ENCODE measurements at regions not wholly inside any gene's neighbourhood (a gene's known extent, or its start where the extent isn't known, plus 50 kb on each side); places are given as distances from the start of the nearest gene placed in this dataset.

GRCh38 chr1:175894581-175894980 is 151.2 kb upstream of the TNR start:
- DNase-seq (ENCODE audit: low spot score) = no peak

GRCh38 chr1:175893192-175893591 is 149.8 kb upstream of the TNR start:
- DNase-seq (ENCODE audit: low spot score) = no peak

GRCh38 chr1:175892686-175893085 is 149.3 kb upstream of the TNR start:
- DNase-seq (ENCODE audit: low spot score) = no peak

- DNase-seq (ENCODE audit: low spot score) = no peak
Measured at GRCh38 chr1:175891783-175892309, 148.5 kb upstream of the TNR start.

DNA sequence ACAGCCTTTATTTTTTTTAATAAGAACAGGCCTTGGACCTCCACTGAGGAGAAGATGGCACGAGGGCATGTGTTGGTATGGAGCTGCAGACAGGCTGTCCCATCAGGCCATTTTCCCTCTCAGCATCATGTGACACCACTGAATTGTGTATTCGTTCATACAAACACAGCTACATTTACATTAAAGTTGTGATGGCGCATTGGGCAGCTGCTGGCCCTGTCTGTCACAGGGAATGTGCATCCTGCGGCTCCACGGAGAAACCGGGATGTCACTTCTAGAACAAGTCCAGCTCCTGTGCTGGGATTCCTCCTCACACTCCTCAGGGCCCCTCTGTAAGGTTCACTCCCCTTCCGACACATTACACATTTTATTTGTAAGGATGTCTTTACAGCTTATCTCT is 147.6 kb upstream of the TNR start:
- DNase-seq (ENCODE audit: low spot score) = no peak

DNA sequence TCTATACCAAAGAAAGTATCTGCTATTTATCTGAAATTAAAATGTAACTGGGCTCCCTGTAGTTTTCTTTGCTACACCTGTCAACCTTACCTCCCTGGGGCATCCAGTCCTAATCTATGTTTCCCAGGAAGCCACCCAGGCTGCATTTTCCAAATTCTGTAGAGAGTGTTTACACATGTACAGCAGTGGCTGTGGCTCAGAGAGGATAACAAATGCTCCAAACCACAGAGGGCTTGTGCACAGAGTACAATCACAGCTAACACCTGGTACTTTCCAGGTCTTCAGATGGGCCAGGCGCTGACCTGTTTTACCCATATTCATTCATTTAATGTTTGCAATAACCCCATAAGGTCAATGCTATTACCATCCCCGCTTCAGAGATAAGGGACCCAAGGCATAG is 146.5 kb upstream of the TNR start:
- no peak for DNase-seq (ENCODE audit: low spot score)

DNA sequence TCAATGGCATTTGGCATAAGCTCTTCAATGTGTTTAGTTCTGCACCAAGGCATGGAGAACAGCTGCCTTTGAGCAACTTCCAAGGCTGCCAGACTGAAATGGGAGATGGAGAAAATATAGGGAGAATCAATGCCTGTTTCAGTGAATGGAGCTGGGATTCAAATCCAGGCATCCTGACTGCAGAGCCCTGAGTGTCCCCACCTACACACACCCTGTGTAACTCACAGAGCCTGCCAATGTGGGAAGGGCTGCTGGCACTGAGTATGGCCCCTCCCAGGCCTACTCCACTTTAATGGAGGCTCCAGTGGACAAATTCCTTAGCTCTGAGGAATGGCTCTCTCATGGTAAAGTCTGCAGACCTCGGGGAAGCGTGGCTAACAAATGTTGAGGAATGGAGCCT is 145.6 kb upstream of the TNR start:
- no peak for DNase-seq (ENCODE audit: low spot score)

DNA sequence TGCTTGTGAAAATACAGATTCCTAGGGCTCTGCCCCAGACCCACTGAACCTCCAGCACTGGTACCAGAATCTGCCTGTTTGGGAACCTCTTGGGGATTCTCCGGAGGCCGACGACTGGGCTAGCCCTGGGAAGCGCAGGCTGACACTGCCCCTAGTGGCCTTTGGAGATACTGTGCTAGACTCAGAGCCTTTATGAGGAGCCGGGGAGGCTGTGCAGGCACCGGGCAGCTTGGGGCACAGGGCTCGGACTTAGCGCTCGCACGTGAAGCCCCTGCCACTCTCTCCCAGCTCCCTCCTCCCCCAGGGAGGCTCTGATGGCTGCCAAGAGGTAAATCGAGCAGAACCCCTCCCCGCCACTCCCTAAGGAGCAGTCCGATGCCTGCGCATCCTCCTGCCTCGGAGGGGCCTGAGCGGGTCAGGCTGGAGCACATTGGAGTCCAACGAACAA is 144.6 kb upstream of the TNR start:
- DNase-seq (ENCODE audit: low spot score) = peak; percentile 56

DNA sequence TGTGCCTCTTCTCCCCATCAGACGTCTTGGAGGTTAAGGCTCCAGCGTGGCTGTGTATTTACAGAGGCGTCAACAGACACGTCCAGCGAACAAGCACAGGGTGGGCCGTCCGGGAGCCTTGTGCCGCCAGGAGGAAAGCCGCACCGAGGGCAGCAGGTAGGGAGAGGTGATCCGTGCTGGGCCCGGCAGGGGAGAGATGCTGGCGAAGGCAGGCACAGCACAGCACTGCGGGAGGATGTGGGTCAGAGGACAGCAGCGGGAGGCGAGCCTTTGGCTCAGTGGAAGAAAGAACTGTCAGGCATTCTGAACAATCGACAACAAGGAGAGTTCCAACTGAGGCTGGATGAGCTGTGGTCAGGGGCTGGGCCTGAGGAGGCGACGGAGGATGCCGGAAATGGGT is 144.1 kb upstream of the TNR start:
- no peak for DNase-seq (ENCODE audit: low spot score)

DNA sequence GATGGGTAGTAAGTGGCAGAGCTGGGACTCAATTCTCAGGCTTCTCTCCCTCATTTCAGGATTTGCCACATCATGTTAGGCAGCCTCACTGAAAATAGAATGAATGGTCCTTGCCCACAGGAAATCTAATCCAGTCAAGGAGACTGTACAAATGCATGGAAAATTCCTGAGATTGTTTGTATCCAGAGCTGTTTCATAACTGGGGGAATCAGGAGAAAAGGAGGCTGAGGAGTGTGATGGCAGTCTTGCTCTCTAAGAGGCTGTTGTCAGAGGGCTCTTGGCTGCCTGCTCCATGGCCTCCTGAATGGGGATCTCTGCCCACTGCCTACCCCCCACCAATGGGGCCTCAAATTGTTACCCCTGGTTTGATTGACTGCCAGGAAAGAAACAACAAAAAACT is 141.9 kb upstream of the TNR start:
- DNase-seq (ENCODE audit: low spot score) = no peak

GRCh38 chr1:175884369-175884768 is 141.0 kb upstream of the TNR start:
- no peak for DNase-seq (ENCODE audit: low spot score)

- no peak for DNase-seq (ENCODE audit: low spot score)
Measured at GRCh38 chr1:175882192-175882591, 138.8 kb upstream of the TNR start.

- DNase-seq (ENCODE audit: low spot score) = no peak
Measured at GRCh38 chr1:175881246-175881976, 138.0 kb upstream of the TNR start.

- DNase-seq (ENCODE audit: low spot score) = peak; percentile 2
Measured at GRCh38 chr1:175878775-175879174, 135.4 kb upstream of the TNR start.

DNA sequence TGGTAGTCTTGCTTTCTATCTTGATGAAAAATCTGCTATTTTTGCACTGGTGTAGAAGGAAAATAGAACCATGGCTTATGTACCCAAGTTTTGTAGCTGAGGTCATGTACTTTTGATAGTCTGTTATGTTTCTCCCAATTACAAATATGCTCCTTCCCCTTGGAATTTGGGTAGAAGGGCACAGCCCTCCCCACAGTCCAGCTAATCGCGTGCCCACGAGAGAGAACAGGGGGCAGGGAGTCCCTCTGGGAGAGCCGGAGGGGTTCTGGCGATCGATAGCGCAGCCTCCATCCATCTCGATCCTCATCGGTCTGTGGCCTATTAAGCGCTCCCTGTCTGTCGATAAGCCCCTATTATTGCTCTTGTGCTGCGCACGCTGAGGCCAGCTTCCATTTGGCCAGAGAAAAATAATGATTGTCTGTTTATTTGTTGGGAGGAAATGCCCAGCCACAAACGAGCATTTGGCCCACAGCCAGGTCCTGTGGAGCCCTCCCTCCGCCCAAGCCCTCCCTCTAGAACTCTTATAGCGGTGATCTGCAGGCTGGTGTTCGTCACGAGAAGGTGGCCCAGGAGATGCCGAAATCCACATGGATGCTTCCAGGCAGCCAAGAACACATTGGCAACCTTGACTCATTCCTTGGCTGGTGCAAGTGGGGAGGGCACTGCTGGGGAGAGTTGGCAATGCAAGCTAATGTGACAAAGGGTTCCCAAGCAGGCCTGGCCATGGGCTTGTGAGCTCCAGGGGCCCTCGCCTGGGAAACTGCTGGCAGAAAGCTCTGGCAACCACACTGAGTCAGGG is 134.7 kb upstream of the TNR start:
- no peak for DNase-seq (ENCODE audit: low spot score)

DNA sequence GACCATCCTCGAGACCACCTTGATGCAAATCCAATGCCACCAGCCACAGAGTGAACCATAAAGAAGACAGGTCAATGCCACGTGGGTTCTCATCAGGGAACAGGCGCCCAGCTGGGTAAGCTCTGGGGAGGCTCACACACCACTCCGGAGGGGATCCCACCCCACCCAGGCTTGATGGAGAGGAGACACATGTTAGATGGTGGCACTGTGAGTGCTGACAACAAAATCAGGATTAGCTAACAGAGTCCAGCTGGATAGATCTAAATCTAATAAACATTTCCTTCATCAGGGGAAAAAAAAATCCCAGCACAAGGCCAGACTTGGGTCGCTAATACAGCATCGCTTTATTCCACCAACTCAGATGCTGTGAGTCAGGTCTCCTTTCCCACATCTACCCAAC is 132.2 kb upstream of the TNR start:
- DNase-seq (ENCODE audit: low spot score) = no peak

GRCh38 chr1:175874081-175874480 is 130.7 kb upstream of the TNR start:
- DNase-seq (ENCODE audit: low spot score) = no peak

DNA sequence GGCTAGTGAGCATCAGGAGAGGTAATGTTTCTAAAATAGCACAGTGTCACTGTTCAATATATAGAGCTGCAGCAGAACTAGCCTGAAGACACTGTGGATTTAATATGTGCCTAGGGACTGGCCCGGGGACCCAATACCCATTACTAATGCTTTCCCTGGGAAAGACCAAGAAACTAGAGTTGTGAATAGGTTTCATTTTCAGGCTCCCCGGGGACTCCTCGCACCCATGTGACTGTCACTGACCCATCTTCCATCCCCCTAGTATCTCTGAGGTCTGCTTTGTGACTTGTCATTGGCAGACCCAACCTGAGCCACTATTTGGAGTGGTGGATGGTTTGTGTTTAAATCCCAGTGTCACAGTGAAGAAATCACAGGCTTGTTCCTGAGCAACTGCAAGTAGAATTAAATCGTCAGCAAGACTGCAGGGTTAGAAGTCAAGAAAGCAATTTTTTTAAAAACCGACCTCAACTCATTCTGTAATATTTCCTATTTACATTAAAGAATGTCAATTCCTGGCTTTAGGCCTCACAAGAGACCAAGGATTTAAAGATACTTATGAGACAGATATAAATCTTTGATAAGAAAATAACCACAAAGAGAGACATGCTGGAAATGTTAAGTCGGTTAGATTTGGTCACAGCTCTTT is 130.0 kb upstream of the TNR start:
- DNase-seq (ENCODE audit: low spot score) = no peak

DNA sequence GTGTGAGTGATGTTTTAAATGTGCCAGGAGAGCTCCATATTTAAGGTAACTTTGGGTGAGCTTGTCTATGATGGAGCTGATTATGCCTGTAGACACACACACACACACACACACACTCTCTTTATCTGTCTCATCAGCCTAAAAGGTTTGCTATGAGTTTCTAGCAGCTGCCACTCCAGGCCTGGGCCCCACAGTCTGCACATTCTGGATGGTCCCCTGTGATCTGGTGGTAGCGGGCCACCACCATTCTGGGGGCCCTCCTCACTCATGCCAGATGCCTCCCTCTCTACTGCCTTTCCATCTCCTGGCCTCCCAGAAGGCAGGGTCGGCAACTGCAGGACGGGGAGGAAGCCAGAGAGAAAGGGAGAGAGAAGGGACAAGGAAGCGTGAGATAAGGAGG is 129.2 kb upstream of the TNR start:
- DNase-seq (ENCODE audit: low spot score) = no peak

DNA sequence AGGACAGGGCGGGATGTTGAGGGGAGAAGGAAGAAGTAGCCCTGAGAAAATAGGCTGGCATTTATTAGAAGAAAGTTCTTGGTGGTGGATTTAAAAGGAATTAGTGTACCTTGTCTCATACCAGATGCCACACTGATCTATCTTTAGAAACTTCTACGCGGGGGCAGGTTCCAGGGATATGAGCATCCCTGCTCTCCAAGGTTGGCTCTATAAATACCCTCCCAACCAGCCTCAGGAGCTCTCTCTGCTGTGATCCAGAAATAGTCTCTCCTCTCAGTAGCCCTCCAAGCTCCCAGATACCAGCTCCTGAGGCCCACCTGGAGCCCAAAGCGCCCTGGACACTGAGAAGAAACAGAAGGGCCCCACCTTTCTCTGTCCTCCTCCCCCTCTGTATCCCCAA is 128.3 kb upstream of the TNR start:
- DNase-seq (ENCODE audit: low spot score) = no peak

DNA sequence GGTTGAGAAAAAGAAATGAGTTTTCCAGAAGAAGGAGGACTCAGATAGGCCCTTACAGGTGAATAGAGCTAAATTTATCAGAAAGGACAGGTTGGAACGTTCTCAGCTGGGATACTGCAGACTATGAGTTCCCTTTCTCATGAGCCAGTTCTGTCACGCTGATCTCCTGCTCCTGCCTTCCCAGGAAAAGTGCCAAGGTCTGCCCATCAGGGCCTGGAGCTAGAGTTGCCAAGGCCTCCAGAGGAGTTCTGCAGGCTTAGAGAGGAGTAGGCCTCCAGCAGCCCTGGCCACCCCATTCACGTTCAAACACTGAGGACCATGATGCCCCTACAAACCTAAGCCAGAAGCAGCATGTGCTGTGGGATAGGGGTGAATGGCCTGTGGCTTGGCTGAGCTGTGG is 126.8 kb upstream of the TNR start:
- no peak for DNase-seq (ENCODE audit: low spot score)

DNA sequence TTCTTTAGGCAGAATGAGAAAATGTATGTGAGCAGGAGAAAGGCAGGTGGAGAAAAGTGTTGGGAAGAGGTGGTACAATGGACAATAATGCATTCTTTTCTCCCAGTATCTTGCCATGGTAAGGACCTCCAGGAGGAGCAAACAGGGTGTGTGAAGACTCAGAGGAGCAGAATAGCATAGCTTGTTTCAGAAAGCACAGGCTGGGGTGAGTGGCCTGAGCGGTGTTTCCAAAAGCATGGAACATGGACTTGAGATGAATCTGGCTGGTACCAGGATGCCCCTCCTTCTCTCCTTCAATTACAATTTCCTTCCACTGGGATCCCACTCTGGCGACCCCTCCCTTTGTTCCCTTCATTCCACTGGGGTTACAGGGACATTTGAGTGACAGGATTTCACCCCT is 123.4 kb upstream of the TNR start:
- DNase-seq (ENCODE audit: low spot score) = no peak
